GM12872 (cell line): ENCODE measurements at regions not wholly inside any gene's neighbourhood (a gene's known extent, or its start where the extent isn't known, plus 50 kb on each side); places are given as distances from the start of the nearest gene placed in this dataset.

Experiments
- TF ChIP-seq, protein P1 (sequence below): IDR thresholded peaks from 3 replicates; pipeline ENCODE4 v1.5.1; 2011; ENCODE audit warnings: low read depth, mild to moderate bottlenecking, low read length, moderate library complexity; ENCODE audit not compliant: insufficient read depth

DNA sequence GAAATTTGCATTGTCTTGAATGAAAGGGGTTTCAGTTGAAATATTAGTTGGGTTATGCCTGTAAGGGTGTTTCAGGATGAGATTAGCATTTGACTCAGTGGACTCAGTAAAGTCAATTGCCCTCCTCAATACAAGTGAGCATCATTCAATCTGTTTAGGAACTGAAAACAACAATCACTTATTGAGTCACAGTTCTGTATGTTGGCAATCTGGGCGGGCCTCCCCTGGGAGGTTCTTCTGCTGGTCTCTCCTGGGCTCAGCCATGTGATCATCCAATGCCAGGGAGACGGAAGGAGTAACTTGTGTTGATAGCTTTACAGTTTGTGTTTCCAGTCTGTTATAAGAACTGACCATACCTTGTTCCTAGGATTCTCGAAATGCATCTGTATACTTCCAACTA lies 262.9 kb upstream of the RUNX1 start:
- TF ChIP-seq, protein P1, sequence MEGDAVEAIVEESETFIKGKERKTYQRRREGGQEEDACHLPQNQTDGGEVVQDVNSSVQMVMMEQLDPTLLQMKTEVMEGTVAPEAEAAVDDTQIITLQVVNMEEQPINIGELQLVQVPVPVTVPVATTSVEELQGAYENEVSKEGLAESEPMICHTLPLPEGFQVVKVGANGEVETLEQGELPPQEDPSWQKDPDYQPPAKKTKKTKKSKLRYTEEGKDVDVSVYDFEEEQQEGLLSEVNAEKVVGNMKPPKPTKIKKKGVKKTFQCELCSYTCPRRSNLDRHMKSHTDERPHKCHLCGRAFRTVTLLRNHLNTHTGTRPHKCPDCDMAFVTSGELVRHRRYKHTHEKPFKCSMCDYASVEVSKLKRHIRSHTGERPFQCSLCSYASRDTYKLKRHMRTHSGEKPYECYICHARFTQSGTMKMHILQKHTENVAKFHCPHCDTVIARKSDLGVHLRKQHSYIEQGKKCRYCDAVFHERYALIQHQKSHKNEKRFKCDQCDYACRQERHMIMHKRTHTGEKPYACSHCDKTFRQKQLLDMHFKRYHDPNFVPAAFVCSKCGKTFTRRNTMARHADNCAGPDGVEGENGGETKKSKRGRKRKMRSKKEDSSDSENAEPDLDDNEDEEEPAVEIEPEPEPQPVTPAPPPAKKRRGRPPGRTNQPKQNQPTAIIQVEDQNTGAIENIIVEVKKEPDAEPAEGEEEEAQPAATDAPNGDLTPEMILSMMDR, result no peak

DNA sequence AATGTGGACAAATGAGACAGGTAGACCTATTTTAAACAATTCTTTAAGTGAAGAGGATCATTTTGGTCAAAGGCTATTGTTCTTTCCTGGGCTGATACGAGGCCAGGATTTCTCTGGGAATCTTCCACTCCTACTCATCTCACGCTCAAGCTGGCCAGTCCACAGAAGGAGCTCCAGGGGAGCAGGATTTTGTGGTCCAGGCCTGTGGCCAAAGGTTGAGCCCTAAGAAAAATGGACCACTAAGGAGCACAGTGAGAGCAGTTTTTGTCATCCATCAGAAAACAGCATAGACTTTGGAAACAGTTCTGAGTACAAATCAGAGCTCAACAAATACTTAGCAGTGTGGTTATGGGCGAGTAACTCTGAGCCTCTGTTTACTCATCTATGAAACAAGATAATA lies 260.2 kb upstream of the RUNX1 start:
- TF ChIP-seq, protein P1, result no peak

DNA sequence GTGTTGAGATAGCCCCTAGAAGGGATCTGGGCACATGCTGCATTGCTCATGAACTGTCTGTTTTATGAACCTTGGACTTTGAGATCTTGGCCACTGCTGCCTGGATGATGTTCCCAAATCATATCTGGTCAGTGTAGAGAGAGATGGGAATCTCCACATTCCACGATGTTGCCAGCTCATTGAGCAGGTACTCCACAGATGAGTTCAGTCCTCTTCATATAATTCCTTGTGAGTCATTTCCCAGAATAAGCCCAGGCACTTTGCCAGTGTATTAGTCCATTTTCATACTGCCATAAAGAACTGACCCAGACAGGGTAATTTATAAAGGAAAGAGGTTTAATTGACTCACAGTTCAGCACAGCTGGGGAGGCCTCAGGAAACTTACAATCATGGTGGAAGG lies 254.0 kb upstream of the RUNX1 start:
- TF ChIP-seq, protein P1, result no peak

DNA sequence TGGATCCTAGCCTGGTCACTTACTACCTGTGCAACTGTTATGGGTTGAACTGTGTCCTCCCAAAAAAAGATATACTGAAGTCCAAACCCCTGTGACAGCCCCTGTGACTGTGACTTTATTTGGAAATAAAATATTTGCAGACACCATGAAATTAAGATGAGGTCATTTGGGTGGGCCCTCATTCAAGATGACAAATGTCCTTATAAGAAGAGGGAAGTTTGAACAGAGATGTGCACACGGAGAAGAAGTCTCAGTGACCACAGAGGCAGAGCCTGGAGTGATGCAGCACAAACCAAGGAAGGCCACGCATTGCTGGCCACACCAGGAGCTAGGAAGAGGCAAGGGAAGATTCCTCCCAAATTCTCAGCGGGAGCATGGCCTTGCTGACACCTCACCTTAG lies 249.7 kb upstream of the RUNX1 start:
- TF ChIP-seq, protein P1, result no peak

DNA sequence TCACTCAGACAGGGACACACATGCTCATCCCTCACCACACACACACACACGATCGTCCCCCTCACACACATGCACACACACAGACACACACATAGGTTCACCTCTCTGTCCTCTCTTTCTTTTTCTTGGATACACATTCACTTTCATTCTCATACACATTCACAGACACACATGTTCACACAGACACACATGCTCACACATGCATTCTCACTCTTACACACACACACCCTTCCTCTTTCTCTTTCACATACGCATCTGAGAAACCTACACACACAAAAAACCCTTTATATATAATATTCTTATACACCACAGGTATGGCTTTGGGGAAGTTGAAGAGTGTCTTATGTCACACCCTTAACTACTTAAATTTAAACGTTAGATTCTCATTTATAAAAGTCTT lies 248.6 kb upstream of the RUNX1 start:
- TF ChIP-seq, protein P1, result no peak

DNA sequence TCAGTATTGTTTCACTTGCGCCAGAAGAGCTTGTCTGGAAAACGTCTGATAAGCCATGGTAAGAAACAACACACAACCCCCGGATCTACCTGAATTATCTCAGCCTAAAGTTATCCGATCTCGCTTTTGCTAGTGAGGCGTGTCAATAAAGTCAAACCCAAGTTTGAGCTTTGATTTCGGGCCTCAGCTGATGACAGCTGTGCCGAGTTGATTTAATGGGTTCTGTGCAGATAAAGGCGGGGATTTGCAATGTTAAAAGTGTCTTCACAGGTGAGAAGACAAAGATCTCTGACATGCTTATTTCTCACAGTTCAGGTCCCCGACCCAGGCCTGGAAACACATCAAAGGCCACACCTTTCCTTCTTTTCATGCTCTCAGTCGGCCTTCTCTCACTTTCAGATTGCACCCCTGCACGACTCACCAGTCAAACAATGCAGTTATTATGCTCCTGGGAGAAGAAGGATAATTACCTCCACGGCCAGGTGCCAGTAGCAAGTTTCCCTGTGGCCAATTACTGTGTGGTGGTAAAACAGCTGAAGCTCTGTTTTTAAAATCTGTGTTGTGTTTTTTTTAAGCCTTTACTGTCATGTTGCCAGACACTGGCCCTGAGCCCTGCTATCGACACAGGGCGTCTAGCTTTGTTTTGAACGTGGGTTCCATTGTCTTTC lies 245.3 kb upstream of the RUNX1 start:
- TF ChIP-seq, protein P1, result no peak

DNA sequence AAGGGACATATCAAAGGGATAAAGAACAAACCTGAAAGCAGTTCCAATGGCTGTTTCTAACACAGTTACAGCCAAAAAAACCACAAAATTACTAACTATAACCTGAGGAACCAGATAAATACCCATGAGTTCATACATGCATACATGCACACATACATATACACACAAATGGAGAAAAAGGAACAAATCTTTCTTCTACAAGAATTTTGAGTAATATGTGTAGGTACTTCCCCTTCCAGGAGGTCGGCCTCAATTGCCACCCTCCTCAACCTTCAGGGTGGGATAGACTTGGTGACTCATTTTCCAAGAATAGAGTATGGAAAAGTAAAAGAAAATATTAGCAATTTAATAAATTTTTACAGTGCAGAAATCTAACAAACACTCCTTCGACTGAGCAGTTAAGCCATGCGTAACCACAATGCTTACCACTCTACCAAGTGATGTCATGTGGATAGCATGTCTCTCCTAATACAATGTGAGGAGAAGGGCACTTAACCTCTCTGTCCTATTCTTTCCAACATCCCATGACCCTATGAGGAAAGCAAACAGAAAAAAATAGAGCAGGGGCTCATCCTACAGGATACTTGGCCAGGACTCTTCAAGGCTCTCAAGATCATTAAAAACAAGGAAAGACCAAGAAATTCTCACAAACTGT lies 243.0 kb upstream of the RUNX1 start:
- TF ChIP-seq, protein P1, result no peak
